Neural crest cell (in vitro differentiated cells): ENCODE measurements at regions not wholly inside any gene's neighbourhood (a gene's known extent, or its start where the extent isn't known, plus 50 kb on each side); places are given as distances from the start of the nearest gene placed in this dataset.
"Not testable (repeated sequence)": the region's sequence is repeated elsewhere in the genome, so short reads cannot be mapped to it uniquely, and the experiment has no call there.

Source experiments
- DNase-seq: peaks from one replicate; pipeline ENCODE4 v3.0.0; 2021; ENCODE audit warnings: low read depth, mixed read lengths, low spot score
- H3K27ac Mint-ChIP-seq: one replicate; pipeline ENCODE4 v1.8.0; 2021; ENCODE audit warnings: mild to moderate bottlenecking, mixed read lengths; ENCODE audit not compliant: unreplicated experiment
- H3K27me3 Mint-ChIP-seq: 2 replicates; pipeline ENCODE4 v1.8.0; 2021; ENCODE audit warnings: low read depth, mild to moderate bottlenecking, mixed read lengths
- H3K36me3 Mint-ChIP-seq: 2 replicates; pipeline ENCODE4 v1.8.0; 2021; ENCODE audit warnings: low read depth, mild to moderate bottlenecking, mixed read lengths
- H3K4me1 Mint-ChIP-seq: 2 replicates; pipeline ENCODE4 v1.8.0; 2021; ENCODE audit warnings: mixed read lengths
- H3K4me3 Mint-ChIP-seq: one replicate; pipeline ENCODE4 v1.8.0; 2021; ENCODE audit warnings: mild to moderate bottlenecking, mixed read lengths
- H3K9me3 Mint-ChIP-seq: 2 replicates; pipeline ENCODE4 v1.8.0; 2021; ENCODE audit warnings: mixed read lengths
- TF ChIP-seq, protein P1 (sequence below): fragments of 200-600 bp; sonication (generic); conservative IDR thresholded peaks from 2 replicates; pipeline ENCODE4 v1.5.0; 2021; ENCODE audit warnings: antibody characterized with exemption, mild to moderate bottlenecking

DNA sequence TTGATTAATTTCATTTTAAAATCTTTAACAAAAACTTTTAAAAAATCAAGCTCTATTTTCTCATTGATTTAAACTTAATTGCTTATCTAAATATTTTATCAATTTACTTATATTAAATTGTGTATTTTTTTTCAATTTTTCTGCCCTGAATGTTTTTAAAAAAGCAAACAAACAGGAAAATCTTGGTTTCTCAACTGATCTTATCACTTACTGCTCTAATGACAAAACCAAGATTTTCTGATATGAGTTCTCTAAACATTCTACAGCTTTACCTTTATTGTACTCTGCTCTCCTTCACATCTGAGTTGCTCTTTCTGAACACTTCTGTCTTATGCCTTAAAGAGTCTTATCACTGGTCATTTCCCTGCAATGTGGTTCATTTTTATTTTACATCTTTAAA, 587.8 kb upstream of the BCHE start:
- peaks cover 4% of the 10 kb centered on the region for H3K36me3 Mint-ChIP-seq
- no peak for DNase-seq
- H3K27me3 Mint-ChIP-seq, result no peaks in the 10 kb centered on the region
- H3K27ac Mint-ChIP-seq, result no peak overlapping the region
- peaks cover 7% of the 10 kb centered on the region for H3K9me3 Mint-ChIP-seq
- peaks cover 8% of the 10 kb centered on the region for H3K4me1 Mint-ChIP-seq
- TF ChIP-seq, protein P1, sequence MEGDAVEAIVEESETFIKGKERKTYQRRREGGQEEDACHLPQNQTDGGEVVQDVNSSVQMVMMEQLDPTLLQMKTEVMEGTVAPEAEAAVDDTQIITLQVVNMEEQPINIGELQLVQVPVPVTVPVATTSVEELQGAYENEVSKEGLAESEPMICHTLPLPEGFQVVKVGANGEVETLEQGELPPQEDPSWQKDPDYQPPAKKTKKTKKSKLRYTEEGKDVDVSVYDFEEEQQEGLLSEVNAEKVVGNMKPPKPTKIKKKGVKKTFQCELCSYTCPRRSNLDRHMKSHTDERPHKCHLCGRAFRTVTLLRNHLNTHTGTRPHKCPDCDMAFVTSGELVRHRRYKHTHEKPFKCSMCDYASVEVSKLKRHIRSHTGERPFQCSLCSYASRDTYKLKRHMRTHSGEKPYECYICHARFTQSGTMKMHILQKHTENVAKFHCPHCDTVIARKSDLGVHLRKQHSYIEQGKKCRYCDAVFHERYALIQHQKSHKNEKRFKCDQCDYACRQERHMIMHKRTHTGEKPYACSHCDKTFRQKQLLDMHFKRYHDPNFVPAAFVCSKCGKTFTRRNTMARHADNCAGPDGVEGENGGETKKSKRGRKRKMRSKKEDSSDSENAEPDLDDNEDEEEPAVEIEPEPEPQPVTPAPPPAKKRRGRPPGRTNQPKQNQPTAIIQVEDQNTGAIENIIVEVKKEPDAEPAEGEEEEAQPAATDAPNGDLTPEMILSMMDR, result no peak
- H3K4me3 Mint-ChIP-seq, result no peak overlapping the region

GRCh38 chr3:166423824-166424513, 586.7 kb upstream of the BCHE start:
- not testable (repeated sequence) for H3K4me1 Mint-ChIP-seq, H3K36me3 Mint-ChIP-seq, H3K27me3 Mint-ChIP-seq, H3K4me3 Mint-ChIP-seq, DNase-seq, H3K27ac Mint-ChIP-seq, H3K9me3 Mint-ChIP-seq

- no peaks in the 10 kb centered on the region for H3K27me3 Mint-ChIP-seq
- TF ChIP-seq, protein P1, result no peak
- peaks cover 8% of the 10 kb centered on the region for H3K9me3 Mint-ChIP-seq
Observed at GRCh38 chr3:166422556-166422955, 585.3 kb upstream of the BCHE start.

GRCh38 chr3:166420071-166420470, 582.8 kb upstream of the BCHE start:
- peaks cover 8% of the 10 kb centered on the region for H3K9me3 Mint-ChIP-seq
- no peaks in the 10 kb centered on the region for H3K27me3 Mint-ChIP-seq
- H3K36me3 Mint-ChIP-seq, result peaks cover 2% of the 10 kb centered on the region
- no peak overlapping the region for H3K4me3 Mint-ChIP-seq
- H3K27ac Mint-ChIP-seq, result no peak overlapping the region
- TF ChIP-seq, protein P1, result no peak
- no peak for DNase-seq
- peaks cover 8% of the 10 kb centered on the region for H3K4me1 Mint-ChIP-seq

More at GRCh38 chr3:166422556-166422955, 585.3 kb upstream of the BCHE start:
- peaks cover 8% of the 10 kb centered on the region for H3K4me1 Mint-ChIP-seq
- DNase-seq, result no peak
- H3K27ac Mint-ChIP-seq, result no peak overlapping the region
- H3K36me3 Mint-ChIP-seq, result peaks cover 5% of the 10 kb centered on the region
- H3K4me3 Mint-ChIP-seq, result no peak overlapping the region

GRCh38 chr3:166405896-166406295, 568.7 kb upstream of the BCHE start:
- Mint-ChIP-seq H3K36me3 (no peaks in the 10 kb centered on the region), H3K4me1 (no peaks in the 10 kb centered on the region), H3K4me3 (no peak overlapping the region), H3K9me3 (no peaks in the 10 kb centered on the region), H3K27ac (no peak overlapping the region), H3K27me3 (no peaks in the 10 kb centered on the region)
- no peak for DNase-seq
- TF ChIP-seq, protein P1, result no peak

- Mint-ChIP-seq H3K27me3 (no peaks in the 10 kb centered on the region), H3K4me3 (no peak overlapping the region), H3K9me3 (no peaks in the 10 kb centered on the region), H3K36me3 (no peaks in the 10 kb centered on the region), H3K4me1 (no peaks in the 10 kb centered on the region), H3K27ac (no peak overlapping the region)
- DNase-seq, result no peak
- TF ChIP-seq, protein P1, result no peak
Observed at GRCh38 chr3:166405465-166405864, 568.2 kb upstream of the BCHE start.
